Breast epithelium (tissue), 3 donors: ENCODE measurements at regions not wholly inside any gene's neighbourhood (a gene's known extent, or its start where the extent isn't known, plus 50 kb on each side); places are given as distances from the start of the nearest gene placed in this dataset.

Experiments used
- POLR2A ChIP-seq: fragments of 450-650 bp; IDR thresholded peaks from one replicate; pipeline ENCODE4 v1.6.1; 2016; ENCODE audit warnings: antibody characterized with exemption, mild to moderate bottlenecking, moderate library complexity
- POLR2AphosphoS5 ChIP-seq, 3 donors: sonication (generic); formaldehyde crosslinking; IDR thresholded peaks; one replicate each; pipeline ENCODE4 v1.6.1; 2017; ENCODE audit warnings: antibody characterized with exemption in 3 of 3
- TF ChIP-seq, protein P1 (sequence below), 3 donors: fragments of 450-650 bp; IDR thresholded peaks; one replicate each; pipeline ENCODE4 v1.5.1; 2016 to 2017; ENCODE audit warnings: antibody characterized with exemption in 3 of 3, mild to moderate bottlenecking in 3 of 3, moderate library complexity in 3 of 3

DNA sequence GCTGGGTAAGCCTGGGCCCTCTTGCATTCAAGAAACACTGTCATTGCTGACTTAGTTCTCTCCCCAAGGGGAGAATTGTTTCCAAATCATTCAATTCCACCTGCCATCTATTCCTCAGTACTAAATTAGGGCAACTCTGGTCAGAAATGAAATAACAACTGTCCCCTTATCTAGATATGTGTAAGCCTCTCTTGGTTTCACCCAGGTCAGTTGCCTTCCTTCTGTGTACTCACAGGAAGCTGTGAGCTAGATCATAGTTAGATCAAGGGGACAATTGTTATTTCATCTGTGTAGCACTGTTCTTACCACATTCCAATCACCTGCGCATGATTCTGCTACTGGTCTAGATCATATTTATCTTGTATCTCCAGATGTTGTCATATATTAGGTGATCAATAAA lies 483.0 kb upstream of the SORCS1 start:
- TF ChIP-seq, protein P1, sequence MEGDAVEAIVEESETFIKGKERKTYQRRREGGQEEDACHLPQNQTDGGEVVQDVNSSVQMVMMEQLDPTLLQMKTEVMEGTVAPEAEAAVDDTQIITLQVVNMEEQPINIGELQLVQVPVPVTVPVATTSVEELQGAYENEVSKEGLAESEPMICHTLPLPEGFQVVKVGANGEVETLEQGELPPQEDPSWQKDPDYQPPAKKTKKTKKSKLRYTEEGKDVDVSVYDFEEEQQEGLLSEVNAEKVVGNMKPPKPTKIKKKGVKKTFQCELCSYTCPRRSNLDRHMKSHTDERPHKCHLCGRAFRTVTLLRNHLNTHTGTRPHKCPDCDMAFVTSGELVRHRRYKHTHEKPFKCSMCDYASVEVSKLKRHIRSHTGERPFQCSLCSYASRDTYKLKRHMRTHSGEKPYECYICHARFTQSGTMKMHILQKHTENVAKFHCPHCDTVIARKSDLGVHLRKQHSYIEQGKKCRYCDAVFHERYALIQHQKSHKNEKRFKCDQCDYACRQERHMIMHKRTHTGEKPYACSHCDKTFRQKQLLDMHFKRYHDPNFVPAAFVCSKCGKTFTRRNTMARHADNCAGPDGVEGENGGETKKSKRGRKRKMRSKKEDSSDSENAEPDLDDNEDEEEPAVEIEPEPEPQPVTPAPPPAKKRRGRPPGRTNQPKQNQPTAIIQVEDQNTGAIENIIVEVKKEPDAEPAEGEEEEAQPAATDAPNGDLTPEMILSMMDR (IDR thresholded peaks at IDR 0.05), result no peak
- TF ChIP-seq POLR2A (no peak), POLR2AphosphoS5 (IDR thresholded peaks at IDR 0.05) (no peak)
